GM13976 (cell line): ENCODE measurements at regions not wholly inside any gene's neighbourhood (a gene's known extent, or its start where the extent isn't known, plus 50 kb on each side); places are given as distances from the start of the nearest gene placed in this dataset.

Experiments used
- DNase-seq: peaks from one replicate; pipeline ENCODE4 v3.0.0; 2012; ENCODE audit warnings: low spot score
- CTCF ChIP-seq: IDR thresholded peaks from 2 replicates; pipeline ENCODE4 v1.5.1; 2012; ENCODE audit warnings: borderline replicate concordance, mild to moderate bottlenecking; ENCODE audit not compliant: insufficient read depth; ENCODE audit errors: extremely low read depth, missing control alignments, control extremely low read depth
- in situ Hi-C: fragments of 300-500 bp; cut with MboI; formaldehyde crosslinking; loops from one replicate; pipeline ENCODE4 v1.12.0; 2022; ENCODE audit warnings: low sequenced_read_pairs, mixed read lengths, inconsistent platforms; ENCODE audit not compliant: unreplicated experiment

GRCh38 chr4:29459926-29460325 lies 1260.2 kb upstream of the PCDH7 start:
- in situ Hi-C loops: no loop called here
- TF ChIP-seq CTCF: no peak
- no peak for DNase-seq

- no peak for TF ChIP-seq CTCF
- no peak for DNase-seq
- in situ Hi-C loops: no loop called here
Observed at GRCh38 chr4:29467044-29467717, 1253.0 kb upstream of the PCDH7 start.
